Astrocyte of the cerebellum (primary cell): ENCODE measurements at regions not wholly inside any gene's neighbourhood (a gene's known extent, or its start where the extent isn't known, plus 50 kb on each side); places are given as distances from the start of the nearest gene placed in this dataset.

Experiments
- DNase-seq: peaks from one replicate; pipeline ENCODE4 v3.0.0-alpha.2; 2011; ENCODE audit warnings: low read depth
- H3K4me3 ChIP-seq: 2 replicates; pipeline ENCODE4 v1.5.1; 2011; ENCODE audit warnings: mild to moderate bottlenecking, low read depth, low read length, moderate library complexity
- CTCF ChIP-seq: IDR thresholded peaks from 2 replicates; pipeline ENCODE4 v1.5.1; 2012; ENCODE audit warnings: low read length, low read depth, moderate library complexity, mild to moderate bottlenecking; ENCODE audit errors: missing control alignments
- in situ Hi-C: cut with HindIII; loops from 2 replicates; pipeline ENCODE4 v1.10.0; 2017; ENCODE audit warnings: low sequenced_read_pairs

GRCh38 chr17:14791221-14791620, 473.9 kb downstream of the PMP22 start:
- DNase-seq, result no peak
- no peak for TF ChIP-seq CTCF
- no peak overlapping the region for H3K4me3 ChIP-seq
- in situ Hi-C loops, result no loop called here

GRCh38 chr17:14790521-14790920, 474.6 kb downstream of the PMP22 start:
- in situ Hi-C loops, result no loop called here
- no peak overlapping the region for H3K4me3 ChIP-seq
- TF ChIP-seq CTCF, result no peak
- DNase-seq, result no peak

GRCh38 chr17:14784997-14785696, 480.0 kb downstream of the PMP22 start:
- no peak for TF ChIP-seq CTCF
- no peak for DNase-seq
- in situ Hi-C loops, result no loop called here
- H3K4me3 ChIP-seq, result no peak overlapping the region

- DNase-seq, result no peak
- no peak for TF ChIP-seq CTCF
- in situ Hi-C loops, result no loop called here
Measured at GRCh38 chr17:14781123-14781522, 480.2 kb downstream of the HS3ST3B1 start.

GRCh38 chr17:14780097-14780651, 479.3 kb downstream of the HS3ST3B1 start:
- TF ChIP-seq CTCF, result no peak
- in situ Hi-C loops, result no loop called here
- no peak overlapping the region for H3K4me3 ChIP-seq
- no peak for DNase-seq

More at GRCh38 chr17:14781123-14781522, 480.2 kb downstream of the HS3ST3B1 start:
- H3K4me3 ChIP-seq, result no peak overlapping the region

GRCh38 chr17:14779241-14779640, 478.4 kb downstream of the HS3ST3B1 start:
- H3K4me3 ChIP-seq, result no peak overlapping the region
- in situ Hi-C loops, result no loop called here
- no peak for TF ChIP-seq CTCF
- no peak for DNase-seq
